OCI-LY1 (cell line): ENCODE measurements at regions not wholly inside any gene's neighbourhood (a gene's known extent, or its start where the extent isn't known, plus 50 kb on each side); places are given as distances from the start of the nearest gene placed in this dataset.
"Not testable (repeated sequence)": the region's sequence is repeated elsewhere in the genome, so short reads cannot be mapped to it uniquely, and the experiment has no call there.

ENCODE experiments used
- CTCF ChIP-seq: fragments of 200-600 bp; sonication (generic), shearing (Covaris generic); IDR thresholded peaks from 2 replicates; pipeline ENCODE4 v1.5.1; 2017; ENCODE audit warnings: mild to moderate bottlenecking, antibody characterized with exemption, low read length, moderate library complexity, mixed read lengths
- EZH2 ChIP-seq: fragments of 200-600 bp; sonication (generic), shearing (Covaris generic); IDR thresholded peaks from 2 replicates; pipeline ENCODE4 v1.8.0; 2017; ENCODE audit warnings: borderline replicate concordance, mixed run types, mild to moderate bottlenecking, antibody characterized with exemption, low read length, moderate library complexity, mixed read lengths

GRCh38 chr9:135384815-135385405 is 94.7 kb upstream of the PPP1R26 start:
- TF ChIP-seq CTCF, EZH2: not testable (repeated sequence)
